Muscle layer of colon (tissue), 2 donors: ENCODE measurements at regions not wholly inside any gene's neighbourhood (a gene's known extent, or its start where the extent isn't known, plus 50 kb on each side); places are given as distances from the start of the nearest gene placed in this dataset.

Source experiments
- H3K27ac ChIP-seq: one replicate; pipeline ENCODE4 v1.7.0; 2013; ENCODE audit warnings: low read depth, mild to moderate bottlenecking, low read length, moderate library complexity
- H3K27me3 ChIP-seq, 2 donors: one replicate each; pipeline ENCODE4 v1.7.0; 2013; ENCODE audit warnings: low read length in 2 of 2, mild to moderate bottlenecking in 2 of 2; ENCODE audit not compliant: insufficient read depth in 2 of 2, control insufficient read depth in 1 of 2
- H3K36me3 ChIP-seq: one replicate; pipeline ENCODE4 v1.7.0; 2013; ENCODE audit warnings: mild to moderate bottlenecking, low read length; ENCODE audit not compliant: insufficient read depth
- H3K4me1 ChIP-seq: one replicate; pipeline ENCODE4 v1.7.0; 2013; ENCODE audit warnings: mild to moderate bottlenecking, low read length; ENCODE audit not compliant: insufficient read depth
- H3K4me3 ChIP-seq, 2 donors: one replicate each; pipeline ENCODE4 v1.7.0; 2013; ENCODE audit warnings: low read length in 2 of 2, low read depth in 1 of 2, mild to moderate bottlenecking in 1 of 2, moderate library complexity in 1 of 2
- H3K9ac ChIP-seq: one replicate; pipeline ENCODE4 v1.7.0; 2013; ENCODE audit warnings: low read length
- H3K9me3 ChIP-seq: one replicate; pipeline ENCODE4 v1.7.0; 2013; ENCODE audit warnings: mild to moderate bottlenecking, low read length
- donor health status: abdominal sarcoma.
- donor health status: Adenocarcinoma of cecum.

DNA sequence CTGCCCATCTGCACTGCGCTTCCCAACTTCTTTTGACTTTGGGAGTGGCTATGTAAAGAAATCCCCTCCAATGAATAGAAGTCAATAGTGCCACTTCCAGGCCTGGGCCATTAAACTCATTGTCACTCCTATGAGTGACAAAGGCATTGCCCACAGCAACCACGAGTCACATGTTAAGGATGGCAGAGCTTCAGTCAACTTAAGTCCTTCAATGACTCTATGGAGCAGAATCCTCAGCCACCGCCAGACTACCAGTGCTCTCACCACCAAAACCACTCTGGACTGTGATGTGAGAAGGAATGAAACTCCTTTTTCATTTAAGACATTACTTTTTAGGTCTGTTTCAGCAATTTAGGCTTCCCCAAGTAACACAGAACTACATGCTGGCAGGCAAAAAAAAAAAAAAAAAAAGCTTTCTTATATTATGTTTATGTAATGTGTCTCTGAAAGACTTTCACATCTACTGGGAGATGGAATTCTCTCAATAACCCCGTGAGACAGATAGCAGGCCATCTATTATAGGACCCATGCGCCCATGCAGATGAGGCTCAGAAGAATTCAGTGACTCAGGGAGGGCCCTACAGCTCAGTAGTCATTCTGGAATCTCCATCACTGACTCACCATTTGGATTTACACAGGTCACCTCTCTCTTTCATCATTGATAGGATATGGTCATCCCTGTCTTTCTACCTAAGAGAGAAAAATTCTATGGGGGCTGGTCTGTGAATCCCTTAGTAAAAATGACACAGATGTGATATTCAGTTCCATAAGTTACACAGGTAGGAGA, 180.5 kb downstream of the CEMIP2 start:
- H3K9ac ChIP-seq, result no peak overlapping the region

DNA sequence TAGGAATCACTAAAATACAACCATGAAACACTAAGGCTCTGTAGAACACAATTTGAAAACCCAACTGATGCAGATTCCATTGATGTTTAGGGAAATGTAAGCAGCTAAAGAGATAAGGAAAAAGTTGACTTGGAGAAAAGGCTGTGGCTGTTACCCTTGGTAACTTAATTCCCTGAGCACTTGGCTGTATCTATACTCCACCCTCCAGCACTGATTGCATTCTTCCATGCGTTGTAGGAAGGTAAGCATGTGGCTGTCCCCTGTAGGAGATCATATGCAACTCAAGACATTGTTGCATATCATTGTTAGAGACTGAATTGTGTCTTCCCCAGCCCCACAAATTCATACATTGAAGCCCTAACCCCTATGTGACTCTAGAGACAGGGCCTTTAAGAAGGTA, 184.5 kb downstream of the CEMIP2 start:
- H3K9me3 ChIP-seq, result no peaks in the 10 kb centered on the region
- no peaks in the 10 kb centered on the region for H3K27me3 ChIP-seq
- H3K9ac ChIP-seq, result no peak overlapping the region
- no peaks in the 10 kb centered on the region for H3K36me3 ChIP-seq
- no peak overlapping the region for H3K27ac ChIP-seq
- H3K4me1 ChIP-seq, result no peaks in the 10 kb centered on the region
- H3K4me3 ChIP-seq, result no peak overlapping the region

More for the DNA sequence above, 180.5 kb downstream of the CEMIP2 start:
- Histone ChIP-seq H3K27ac (no peak overlapping the region), H3K4me3 (no peak overlapping the region), H3K36me3 (no peaks in the 10 kb centered on the region), H3K9me3 (no peaks in the 10 kb centered on the region), H3K4me1 (no peaks in the 10 kb centered on the region), H3K27me3 (no peaks in the 10 kb centered on the region)

DNA sequence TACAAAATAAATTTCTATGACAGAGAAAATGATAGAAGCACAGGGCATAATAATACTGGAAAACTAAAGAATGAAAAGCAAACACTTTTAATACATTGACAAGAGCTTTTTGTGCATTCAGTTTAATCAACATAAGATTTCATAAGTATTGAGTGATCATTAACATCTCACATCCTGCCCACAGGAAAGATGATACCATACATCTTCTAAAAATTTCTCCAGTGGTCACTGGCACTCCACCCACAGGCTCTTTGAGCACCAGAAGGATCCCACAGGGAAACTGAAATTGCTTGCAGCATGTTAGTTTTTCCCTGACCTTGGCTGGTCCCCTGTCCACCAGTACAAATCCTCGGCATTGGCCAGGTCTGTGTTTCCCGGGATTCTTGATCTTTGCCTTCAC, 186.0 kb downstream of the CEMIP2 start:
- H3K27me3 ChIP-seq, result no peaks in the 10 kb centered on the region
- H3K36me3 ChIP-seq, result no peaks in the 10 kb centered on the region
- H3K27ac ChIP-seq, result no peak overlapping the region
- H3K4me3 ChIP-seq, result no peak overlapping the region
- H3K9me3 ChIP-seq, result no peaks in the 10 kb centered on the region
- H3K9ac ChIP-seq, result no peak overlapping the region
- no peaks in the 10 kb centered on the region for H3K4me1 ChIP-seq

DNA sequence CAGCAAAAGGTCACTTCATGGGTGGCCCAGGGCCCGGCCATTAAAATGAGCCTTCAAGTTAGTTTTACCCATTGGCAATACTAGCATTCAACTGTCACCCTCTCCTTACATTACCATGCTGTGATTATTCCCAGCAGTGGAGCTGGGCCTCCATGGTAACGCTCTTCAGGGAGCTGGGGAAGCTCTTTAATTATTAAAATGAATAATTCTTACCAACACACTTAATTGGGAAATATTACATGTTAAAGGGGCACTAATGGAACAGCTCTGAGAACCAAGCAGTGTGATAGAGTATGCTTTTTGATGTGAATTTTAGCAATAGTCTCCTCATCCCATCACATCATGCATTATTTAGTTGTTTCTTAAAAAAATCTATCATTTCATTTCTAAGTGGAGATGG, 187.2 kb downstream of the CEMIP2 start:
- Histone ChIP-seq H3K9me3 (no peaks in the 10 kb centered on the region), H3K27ac (no peak overlapping the region), H3K9ac (no peak overlapping the region), H3K4me3 (no peak overlapping the region), H3K36me3 (no peaks in the 10 kb centered on the region), H3K27me3 (no peaks in the 10 kb centered on the region), H3K4me1 (no peaks in the 10 kb centered on the region)

DNA sequence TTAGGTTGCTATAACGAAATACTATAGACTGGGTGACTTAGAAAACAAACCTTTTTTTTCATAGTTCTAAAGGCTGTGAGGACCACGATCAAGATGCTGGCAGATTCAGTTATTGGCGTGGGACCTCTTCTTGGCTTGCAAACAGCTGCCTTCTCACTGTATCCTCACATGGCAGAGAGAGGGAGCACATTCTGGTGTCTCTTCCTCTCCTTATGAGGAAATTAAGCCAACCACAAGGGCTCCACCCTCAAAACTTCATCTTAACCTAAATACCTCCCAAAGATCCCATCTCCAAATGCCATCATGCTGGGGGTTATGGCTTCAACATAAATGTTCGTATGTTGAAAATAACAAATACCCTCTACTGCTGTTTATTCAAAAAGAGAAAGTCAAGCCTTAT, 197.1 kb downstream of the CEMIP2 start:
- Histone ChIP-seq H3K27ac (no peak overlapping the region), H3K9me3 (no peaks in the 10 kb centered on the region), H3K4me1 (no peaks in the 10 kb centered on the region), H3K27me3 (no peaks in the 10 kb centered on the region), H3K4me3 (no peak overlapping the region), H3K36me3 (no peaks in the 10 kb centered on the region), H3K9ac (no peak overlapping the region)

DNA sequence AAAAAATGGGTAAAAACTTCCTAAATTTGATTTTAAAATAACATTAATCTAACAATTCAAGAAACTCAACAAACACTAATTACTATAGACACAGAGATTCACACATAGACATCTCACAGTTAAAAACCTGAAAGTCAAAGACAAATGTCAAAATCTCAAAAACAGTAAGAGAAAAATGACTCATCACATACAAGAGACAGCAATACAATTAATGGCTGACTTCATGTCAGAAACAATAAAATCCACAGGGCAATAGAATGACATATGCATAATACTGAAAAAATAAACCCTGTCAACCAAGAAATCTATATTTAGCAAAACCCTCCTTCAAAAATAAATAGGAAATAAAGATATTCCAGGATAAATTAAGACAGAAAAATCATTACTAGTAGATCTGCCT, 200.4 kb downstream of the CEMIP2 start:
- Histone ChIP-seq H3K9me3 (no peaks in the 10 kb centered on the region), H3K9ac (no peak overlapping the region), H3K36me3 (no peaks in the 10 kb centered on the region), H3K27me3 (no peaks in the 10 kb centered on the region), H3K4me3 (no peak overlapping the region), H3K27ac (no peak overlapping the region), H3K4me1 (no peaks in the 10 kb centered on the region)

DNA sequence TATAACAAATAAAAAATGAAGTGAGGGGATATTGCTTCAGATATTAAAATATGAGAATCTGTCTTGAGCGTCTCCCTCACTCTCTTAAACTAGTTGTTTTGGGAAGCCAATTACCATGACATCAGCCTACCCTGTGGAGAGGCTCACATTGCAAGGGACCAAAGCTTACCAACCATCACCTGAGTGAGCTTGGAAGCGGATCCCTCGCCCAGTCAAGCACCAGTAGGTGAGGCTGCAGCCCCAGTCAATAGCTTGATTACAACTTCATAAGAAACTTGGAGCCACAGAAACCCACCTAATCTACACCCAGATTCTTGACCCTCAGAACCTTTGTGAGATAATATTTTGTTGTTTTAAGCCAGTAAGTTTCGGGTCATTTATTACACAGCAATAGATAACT, 206.2 kb downstream of the CEMIP2 start:
- Histone ChIP-seq H3K9ac (no peak overlapping the region), H3K27me3 (no peaks in the 10 kb centered on the region), H3K36me3 (no peaks in the 10 kb centered on the region), H3K27ac (no peak overlapping the region), H3K4me3 (no peak overlapping the region), H3K9me3 (no peaks in the 10 kb centered on the region), H3K4me1 (no peaks in the 10 kb centered on the region)

DNA sequence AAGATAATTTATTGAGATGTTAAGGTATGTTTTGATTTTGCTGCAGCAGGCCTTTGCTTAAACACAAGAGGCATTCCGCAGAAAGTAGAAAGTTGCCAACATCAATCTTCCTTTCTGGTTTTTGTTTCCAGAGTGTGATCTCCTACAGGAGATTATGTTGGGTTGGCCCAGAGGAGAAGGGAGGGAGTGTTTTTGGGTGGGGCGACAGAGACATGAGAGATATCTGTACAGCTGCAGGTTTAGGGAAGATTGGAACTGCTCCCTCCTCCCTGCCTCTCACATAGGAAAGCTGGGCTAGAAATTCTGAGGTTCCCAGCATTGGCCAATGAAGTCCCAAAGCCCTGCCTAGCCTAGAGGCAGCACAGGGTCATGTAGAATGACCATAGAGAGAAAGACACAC, 211.0 kb downstream of the CEMIP2 start:
- H3K27ac ChIP-seq, result no peak overlapping the region
- H3K9me3 ChIP-seq, result no peaks in the 10 kb centered on the region

DNA sequence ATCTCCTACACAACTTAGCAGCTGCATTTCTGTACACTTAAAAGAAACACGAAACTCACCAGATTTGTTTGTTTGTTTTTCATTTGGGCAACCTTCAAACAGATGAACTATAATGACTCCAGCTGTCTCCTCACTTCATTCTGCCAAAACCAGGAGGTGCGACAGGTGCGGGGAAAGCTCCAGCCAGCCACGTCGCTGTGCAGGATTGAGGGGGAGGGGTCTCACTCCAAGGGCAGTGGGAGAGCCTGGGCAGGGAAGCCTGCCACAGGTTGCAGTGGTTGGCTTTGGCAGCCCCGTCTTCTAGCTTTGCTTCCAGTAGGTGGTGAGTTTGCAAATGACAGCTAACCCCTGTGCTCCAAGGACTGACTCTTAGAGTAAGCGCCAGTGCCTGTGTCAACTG, 215.8 kb downstream of the CEMIP2 start:
- Histone ChIP-seq H3K4me3 (no peak overlapping the region), H3K9me3 (no peaks in the 10 kb centered on the region), H3K27ac (no peak overlapping the region), H3K27me3 (no peaks in the 10 kb centered on the region), H3K4me1 (no peaks in the 10 kb centered on the region), H3K36me3 (no peaks in the 10 kb centered on the region), H3K9ac (no peak overlapping the region)

More for the DNA sequence above, 211.0 kb downstream of the CEMIP2 start:
- Histone ChIP-seq H3K36me3 (no peaks in the 10 kb centered on the region), H3K4me1 (no peaks in the 10 kb centered on the region), H3K9ac (no peak overlapping the region), H3K4me3 (no peak overlapping the region), H3K27me3 (no peaks in the 10 kb centered on the region)

DNA sequence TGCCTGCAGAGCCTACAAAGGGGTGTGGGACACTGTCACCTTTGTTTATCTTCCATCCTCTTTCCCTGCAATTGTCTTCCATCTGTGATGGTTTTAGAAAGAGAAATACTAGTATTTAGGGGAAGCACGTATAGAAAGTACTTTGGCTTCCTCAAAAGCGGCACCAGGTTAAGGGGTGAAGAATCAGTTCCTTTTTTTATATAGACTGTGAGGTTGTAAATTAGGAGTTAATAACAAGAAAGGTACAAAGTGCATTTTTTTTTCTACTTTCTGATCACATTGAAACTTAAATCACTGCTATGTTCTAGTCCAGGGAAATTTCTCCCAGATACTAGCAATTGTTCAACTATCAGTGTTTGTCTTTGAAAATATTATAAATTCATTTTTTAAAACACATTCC, 219.3 kb downstream of the CEMIP2 start:
- Histone ChIP-seq H3K27ac (no peak overlapping the region), H3K9me3 (no peaks in the 10 kb centered on the region)

DNA sequence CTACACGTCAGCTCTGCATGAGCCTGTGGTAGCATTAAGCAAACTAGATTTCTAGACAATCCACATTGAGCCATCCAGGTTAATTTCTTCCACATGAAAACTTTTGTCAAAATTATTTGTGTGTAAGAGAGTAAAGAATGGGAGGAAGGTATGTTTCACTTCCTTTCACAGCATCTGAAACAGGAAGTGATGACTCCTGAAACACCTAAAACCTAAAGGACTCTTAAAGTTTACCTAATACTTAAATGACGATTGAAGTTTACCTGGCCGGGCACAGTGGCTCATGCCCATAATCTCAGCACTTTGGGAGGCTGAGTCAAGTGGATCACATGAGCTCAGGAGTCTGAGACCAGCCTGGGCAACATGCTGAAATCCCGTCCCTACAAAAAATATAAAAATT, 223.8 kb downstream of the CEMIP2 start:
- no peak overlapping the region for H3K27ac ChIP-seq
- H3K9ac ChIP-seq, result no peak overlapping the region
- H3K36me3 ChIP-seq, result no peaks in the 10 kb centered on the region
- no peak overlapping the region for H3K4me3 ChIP-seq
- H3K9me3 ChIP-seq, result no peaks in the 10 kb centered on the region
- H3K4me1 ChIP-seq, result no peaks in the 10 kb centered on the region
- H3K27me3 ChIP-seq, result no peaks in the 10 kb centered on the region

More for the DNA sequence above, 219.3 kb downstream of the CEMIP2 start:
- no peak overlapping the region for H3K4me3 ChIP-seq
- H3K4me1 ChIP-seq, result no peaks in the 10 kb centered on the region
- H3K9ac ChIP-seq, result no peak overlapping the region
- no peaks in the 10 kb centered on the region for H3K36me3 ChIP-seq
- no peaks in the 10 kb centered on the region for H3K27me3 ChIP-seq

DNA sequence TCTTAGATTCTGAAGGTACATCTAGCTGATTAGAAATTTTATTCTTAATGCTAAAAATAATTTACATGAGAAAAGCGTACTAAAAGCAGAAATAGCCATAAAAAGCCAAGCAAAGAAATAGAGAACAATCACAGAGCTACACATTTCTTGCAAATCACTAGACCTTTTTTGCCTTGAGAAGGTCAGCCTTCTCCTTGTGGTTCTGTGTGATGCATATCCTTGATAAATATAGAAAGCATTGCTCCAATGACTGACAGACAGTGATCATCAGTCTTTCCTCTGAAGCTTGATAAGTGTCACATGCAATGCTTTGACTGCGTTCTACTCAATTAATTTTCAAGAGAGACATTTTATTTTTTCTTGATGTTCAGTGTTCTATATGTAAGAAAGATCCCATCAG, 226.9 kb downstream of the CEMIP2 start:
- no peaks in the 10 kb centered on the region for H3K27me3 ChIP-seq
- no peaks in the 10 kb centered on the region for H3K9me3 ChIP-seq
- H3K4me1 ChIP-seq, result no peaks in the 10 kb centered on the region
- H3K27ac ChIP-seq, result no peak overlapping the region
- H3K36me3 ChIP-seq, result no peaks in the 10 kb centered on the region
- no peak overlapping the region for H3K4me3 ChIP-seq
- H3K9ac ChIP-seq, result no peak overlapping the region
